ENCODE measurements at regions not wholly inside any gene's neighbourhood (a gene's known extent, or its start where the extent isn't known, plus 50 kb on each side); places are given as distances from the start of the nearest gene placed in this dataset.
"Not testable (repeated sequence)": the region's sequence is repeated elsewhere in the genome, so short reads cannot be mapped to it uniquely, and the experiment has no call there.

DNA sequence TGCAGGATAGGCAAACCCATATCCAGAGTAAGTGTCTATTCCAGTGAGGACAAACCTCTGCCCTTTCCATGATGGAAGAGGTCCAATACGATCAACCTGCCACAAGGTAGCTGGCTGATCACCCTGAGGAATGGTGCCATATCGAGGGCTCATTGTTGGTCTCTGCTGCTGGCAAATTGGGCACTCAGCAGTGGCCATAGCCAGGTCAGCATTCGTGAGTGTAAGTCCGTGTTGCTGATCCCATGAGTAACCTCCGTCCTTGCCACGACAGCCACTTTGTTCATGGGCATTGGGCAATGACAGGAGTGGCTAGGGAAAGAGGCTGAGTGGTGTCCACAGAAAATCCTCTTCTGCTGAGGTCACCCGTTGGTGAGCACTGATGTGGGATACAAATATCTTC lies 156.9 kb downstream of the CYP26A1 start:
- TF ChIP-seq, protein P1, sequence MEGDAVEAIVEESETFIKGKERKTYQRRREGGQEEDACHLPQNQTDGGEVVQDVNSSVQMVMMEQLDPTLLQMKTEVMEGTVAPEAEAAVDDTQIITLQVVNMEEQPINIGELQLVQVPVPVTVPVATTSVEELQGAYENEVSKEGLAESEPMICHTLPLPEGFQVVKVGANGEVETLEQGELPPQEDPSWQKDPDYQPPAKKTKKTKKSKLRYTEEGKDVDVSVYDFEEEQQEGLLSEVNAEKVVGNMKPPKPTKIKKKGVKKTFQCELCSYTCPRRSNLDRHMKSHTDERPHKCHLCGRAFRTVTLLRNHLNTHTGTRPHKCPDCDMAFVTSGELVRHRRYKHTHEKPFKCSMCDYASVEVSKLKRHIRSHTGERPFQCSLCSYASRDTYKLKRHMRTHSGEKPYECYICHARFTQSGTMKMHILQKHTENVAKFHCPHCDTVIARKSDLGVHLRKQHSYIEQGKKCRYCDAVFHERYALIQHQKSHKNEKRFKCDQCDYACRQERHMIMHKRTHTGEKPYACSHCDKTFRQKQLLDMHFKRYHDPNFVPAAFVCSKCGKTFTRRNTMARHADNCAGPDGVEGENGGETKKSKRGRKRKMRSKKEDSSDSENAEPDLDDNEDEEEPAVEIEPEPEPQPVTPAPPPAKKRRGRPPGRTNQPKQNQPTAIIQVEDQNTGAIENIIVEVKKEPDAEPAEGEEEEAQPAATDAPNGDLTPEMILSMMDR (IDR thresholded peaks at IDR 0.05) = not testable (repeated sequence)
- TF ChIP-seq ZFX (IDR thresholded peaks at IDR 0.05; ENCODE audit: borderline replicate concordance) = not testable (repeated sequence)
